Caco-2 (cell line): ENCODE measurements at regions not wholly inside any gene's neighbourhood (a gene's known extent, or its start where the extent isn't known, plus 50 kb on each side); places are given as distances from the start of the nearest gene placed in this dataset.

ENCODE experiments used
- BruUV-seq: library from RNA; stranded (reverse); fragments of 400-500 nt; replicated peaks from 2 replicates; lab custom pipeline; 2021; lab: Mats Ljungman, UMichigan
- CTCF ChIA-PET: fragments of 300-600 bp; sonication (Branson Sonifier 250); formaldehyde crosslinking; loops from one replicate; lab custom pipeline; 2022; ENCODE audit warnings: antibody characterized with exemption; lab: Charles Lee
- POLR2A ChIA-PET: fragments of 300-600 bp; sonication (Branson Sonifier 250); formaldehyde crosslinking; loops from one replicate; lab custom pipeline; 2022; ENCODE audit warnings: antibody characterized with exemption; lab: Charles Lee
- DNase-seq, 2 experiments: peaks; one replicate each; pipeline versions ENCODE4 v3.0.0 to v3.0.0-alpha.2; 2020 to 2022
- H3K27me3 ChIP-seq: replicated peaks from 2 replicates; pipeline ENCODE4 v1.6.0; 2011; ENCODE audit warnings: low read length; ENCODE audit not compliant: control insufficient read depth, insufficient read depth
- H3K36me3 ChIP-seq: 2 replicates; pipeline ENCODE4 v1.5.1; 2011; ENCODE audit warnings: low read length; ENCODE audit not compliant: control insufficient read depth, insufficient read depth
- H3K4me1 ChIP-seq: fragments of 250-450 bp; sonication (Bioruptor Pico); 2 replicates; pipeline ENCODE4 v1.5.1; 2020; ENCODE audit warnings: mild to moderate bottlenecking
- H3K4me3 ChIP-seq: 2 replicates; pipeline ENCODE4 v1.5.1; 2011; ENCODE audit warnings: low read depth, mild to moderate bottlenecking, control low read depth, low read length
- H3K9me3 ChIP-seq: fragments of 250-450 bp; sonication (Bioruptor Pico); 2 replicates; pipeline ENCODE4 v1.5.1; 2020; ENCODE audit warnings: mild to moderate bottlenecking, moderate library complexity
- H3K27ac Mint-ChIP-seq: one replicate; pipeline ENCODE4 v1.8.0; 2022; ENCODE audit warnings: mixed read lengths; ENCODE audit not compliant: unreplicated experiment
- H3K27me3 Mint-ChIP-seq: one replicate; pipeline ENCODE4 v1.8.0; 2022; ENCODE audit warnings: mixed read lengths; ENCODE audit not compliant: insufficient read depth, unreplicated experiment
- H3K36me3 Mint-ChIP-seq: one replicate; pipeline ENCODE4 v1.8.0; 2022; ENCODE audit warnings: mild to moderate bottlenecking, mixed read lengths; ENCODE audit not compliant: insufficient read depth, unreplicated experiment
- H3K4me1 Mint-ChIP-seq: one replicate; pipeline ENCODE4 v1.8.0; 2022; ENCODE audit warnings: low read depth, mixed read lengths; ENCODE audit not compliant: unreplicated experiment
- H3K4me3 Mint-ChIP-seq: one replicate; pipeline ENCODE4 v1.8.0; 2022; ENCODE audit warnings: mild to moderate bottlenecking, moderate library complexity, mixed read lengths; ENCODE audit not compliant: unreplicated experiment
- H3K9me3 Mint-ChIP-seq: one replicate; pipeline ENCODE4 v1.8.0; 2022; ENCODE audit warnings: mixed read lengths; ENCODE audit not compliant: unreplicated experiment
- CTCF ChIP-seq, 2 experiments: fragments of 200-600 bp in 1 of 2; IDR thresholded peaks; 1 replicate in 1 of 2; 2 replicates in 1 of 2; pipeline versions ENCODE4 v1.5.1 to v1.8.0; 2011 to 2022; ENCODE audit warnings: antibody characterized with exemption in 1 of 2, control low read depth in 1 of 2, inconsistent platforms in 1 of 2, low read depth in 1 of 2, low read length in 1 of 2, mild to moderate bottlenecking in 1 of 2, moderate library complexity in 1 of 2; ENCODE audit not compliant: insufficient read depth in 1 of 2, severe bottlenecking in 1 of 2, unreplicated experiment in 1 of 2
- intact Hi-C: fragments of 100-400 bp; cut with micrococcal nuclease; formaldehyde crosslinking; loops from one replicate; pipeline ENCODE4 v1.10.0; 2022; ENCODE audit not compliant: unreplicated experiment

- Mint-ChIP-seq H3K4me3 (no peak overlapping the region), H3K27ac (no peak overlapping the region), H3K36me3 (peaks cover 6% of the 10 kb centered on the region), H3K27me3 (no peaks in the 10 kb centered on the region), H3K4me1 (peaks cover 17% of the 10 kb centered on the region), H3K9me3 (peaks cover 14% of the 10 kb centered on the region)
- H3K36me3 ChIP-seq, result no peaks in the 10 kb centered on the region
- H3K4me1 ChIP-seq, result peaks cover 32% of the 10 kb centered on the region
- TF ChIP-seq CTCF (IDR thresholded peaks at IDR 0.05; ENCODE audit: insufficient read depth in 1 of 2, low read depth in 1 of 2, low read length in 1 of 2, severe bottlenecking in 1 of 2, unreplicated experiment in 1 of 2), result no peak
- ChIA-PET POLR2A (no interaction called here), CTCF (no interaction called here)
- no peak overlapping the region for H3K4me3 ChIP-seq
- BruUV-seq, result no TSS peak
- DNase-seq, result no peak
- H3K9me3 ChIP-seq, result peaks cover 12% of the 10 kb centered on the region; the same call in 1 of the 2 replicates
- H3K27me3 ChIP-seq, result no peaks in the 10 kb centered on the region
- intact Hi-C loops, result loop anchor here (5.0 kb wide), 1 partner anchor 71 kb away; no protein-coding TSS in a partner anchor
Measured at GRCh38 chr1:184908506-184908905, 65.8 kb downstream of the NIBAN1 start.

GRCh38 chr1:184907500-184907899 lies 66.8 kb downstream of the NIBAN1 start:
- intact Hi-C loops, result loop anchor here (5.0 kb wide), 1 partner anchor 70 kb away; no protein-coding TSS in a partner anchor
- Mint-ChIP-seq H3K27ac (no peak overlapping the region), H3K4me1 (peaks cover 17% of the 10 kb centered on the region), H3K36me3 (peaks cover 6% of the 10 kb centered on the region), H3K9me3 (peaks cover 15% of the 10 kb centered on the region), H3K27me3 (no peaks in the 10 kb centered on the region), H3K4me3 (no peak overlapping the region)
- no peak for TF ChIP-seq CTCF (IDR thresholded peaks at IDR 0.05; ENCODE audit: insufficient read depth in 1 of 2, low read depth in 1 of 2, low read length in 1 of 2, severe bottlenecking in 1 of 2, unreplicated experiment in 1 of 2)
- BruUV-seq, result no TSS peak
- Histone ChIP-seq H3K36me3 (no peaks in the 10 kb centered on the region), H3K4me1 (peaks cover 32% of the 10 kb centered on the region), H3K27me3 (no peaks in the 10 kb centered on the region), H3K9me3 (peaks cover 12% of the 10 kb centered on the region; the same call in 1 of the 2 replicates), H3K4me3 (no peak overlapping the region)
- no peak for DNase-seq
- ChIA-PET CTCF (no interaction called here), POLR2A (no interaction called here)

- DNase-seq, result no peak
- Mint-ChIP-seq H3K27ac (no peak overlapping the region), H3K36me3 (peaks cover 6% of the 10 kb centered on the region), H3K27me3 (no peaks in the 10 kb centered on the region), H3K9me3 (peaks cover 15% of the 10 kb centered on the region), H3K4me1 (peaks cover 17% of the 10 kb centered on the region), H3K4me3 (no peak overlapping the region)
- no peak for TF ChIP-seq CTCF (IDR thresholded peaks at IDR 0.05; ENCODE audit: insufficient read depth in 1 of 2, low read depth in 1 of 2, low read length in 1 of 2, severe bottlenecking in 1 of 2, unreplicated experiment in 1 of 2)
- ChIA-PET CTCF (no interaction called here), POLR2A (interaction anchor here (0.6 kb wide), 1 partner anchor 14 kb away, joined by 3 read pairs; no protein-coding TSS in a partner anchor)
- Histone ChIP-seq H3K9me3 (peaks cover 12% of the 10 kb centered on the region; the same call in 1 of the 2 replicates), H3K27me3 (no peaks in the 10 kb centered on the region), H3K4me1 (peaks cover 32% of the 10 kb centered on the region), H3K36me3 (no peaks in the 10 kb centered on the region), H3K4me3 (no peak overlapping the region)
- no TSS peak for BruUV-seq
- intact Hi-C loops, result loop anchor here (5.0 kb wide), 1 partner anchor 69 kb away; no protein-coding TSS in a partner anchor
Measured at GRCh38 chr1:184906761-184907160, 67.5 kb downstream of the NIBAN1 start.
